ENCODE measurements at regions not wholly inside any gene's neighbourhood (a gene's known extent, or its start where the extent isn't known, plus 50 kb on each side); places are given as distances from the start of the nearest gene placed in this dataset.

DNA sequence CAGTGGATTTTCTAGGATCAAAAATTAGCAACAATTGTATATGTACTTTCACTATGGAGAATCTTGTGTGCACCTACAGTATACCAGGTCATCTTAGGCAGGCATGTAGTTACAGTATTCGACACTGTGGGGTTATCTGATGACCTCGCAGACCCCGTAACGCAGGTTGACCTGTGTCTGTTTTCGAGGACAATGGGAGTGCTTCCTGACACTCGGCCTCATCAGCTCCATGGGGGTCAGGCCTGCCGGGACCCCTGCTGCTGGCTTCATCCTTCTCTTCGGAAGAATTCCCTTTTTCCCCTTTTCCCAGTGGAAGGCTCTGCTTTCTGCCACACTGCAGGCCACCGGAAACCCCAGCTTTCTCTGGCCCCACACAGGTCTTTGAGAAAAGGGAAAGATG lies 102.8 kb upstream of the TMEM18 start:
- intact Hi-C loops (cut with micrococcal nuclease) = no loop called here
- H3K4me1 Mint-ChIP-seq (ENCODE audit: low read depth) = no peaks in the 10 kb centered on the region
- no peak overlapping the region for H3K4me3 Mint-ChIP-seq
- H3K9me3 Mint-ChIP-seq = no peaks in the 10 kb centered on the region
- H3K27me3 Mint-ChIP-seq (ENCODE audit: insufficient read depth) = no peaks in the 10 kb centered on the region
- no peak for DNase-seq (ENCODE audit: low spot score)
- no peaks in the 10 kb centered on the region for H3K36me3 Mint-ChIP-seq (ENCODE audit: low read depth)
- no peak overlapping the region for H3K27ac Mint-ChIP-seq

GRCh38 chr2:778731-779350 lies 101.6 kb upstream of the TMEM18 start:
- Mint-ChIP-seq H3K27me3 (ENCODE audit: insufficient read depth) (no peaks in the 10 kb centered on the region), H3K9me3 (no peaks in the 10 kb centered on the region), H3K4me1 (ENCODE audit: low read depth) (no peaks in the 10 kb centered on the region), H3K36me3 (ENCODE audit: low read depth) (no peaks in the 10 kb centered on the region), H3K4me3 (no peak overlapping the region), H3K27ac (no peak overlapping the region)
- DNase-seq (ENCODE audit: low spot score) = no peak
- intact Hi-C loops (cut with micrococcal nuclease) = no loop called here

GRCh38 chr2:777546-777945 lies 100.3 kb upstream of the TMEM18 start:
- Mint-ChIP-seq H3K27me3 (ENCODE audit: insufficient read depth) (no peaks in the 10 kb centered on the region), H3K4me3 (no peak overlapping the region), H3K36me3 (ENCODE audit: low read depth) (no peaks in the 10 kb centered on the region), H3K27ac (no peak overlapping the region), H3K4me1 (ENCODE audit: low read depth) (no peaks in the 10 kb centered on the region), H3K9me3 (no peaks in the 10 kb centered on the region)
- no peak for DNase-seq (ENCODE audit: low spot score)
- intact Hi-C loops (cut with micrococcal nuclease) = no loop called here

- H3K36me3 Mint-ChIP-seq (ENCODE audit: low read depth) = no peaks in the 10 kb centered on the region
- no peaks in the 10 kb centered on the region for H3K4me1 Mint-ChIP-seq (ENCODE audit: low read depth)
- H3K9me3 Mint-ChIP-seq = no peaks in the 10 kb centered on the region
- intact Hi-C loops (cut with micrococcal nuclease) = no loop called here
- H3K4me3 Mint-ChIP-seq = no peak overlapping the region
- H3K27me3 Mint-ChIP-seq (ENCODE audit: insufficient read depth) = no peaks in the 10 kb centered on the region
- no peak for DNase-seq (ENCODE audit: low spot score)
- H3K27ac Mint-ChIP-seq = no peak overlapping the region
Measured at GRCh38 chr2:777051-777450, 99.8 kb upstream of the TMEM18 start.

- H3K4me1 Mint-ChIP-seq (ENCODE audit: low read depth) = no peaks in the 10 kb centered on the region
- H3K9me3 Mint-ChIP-seq = no peaks in the 10 kb centered on the region
- intact Hi-C loops (cut with micrococcal nuclease) = no loop called here
- no peak for DNase-seq (ENCODE audit: low spot score)
- H3K27me3 Mint-ChIP-seq (ENCODE audit: insufficient read depth) = no peaks in the 10 kb centered on the region
- no peaks in the 10 kb centered on the region for H3K36me3 Mint-ChIP-seq (ENCODE audit: low read depth)
- H3K27ac Mint-ChIP-seq = no peak overlapping the region
- H3K4me3 Mint-ChIP-seq = no peak overlapping the region
Measured at GRCh38 chr2:776487-776886, 99.3 kb upstream of the TMEM18 start.

GRCh38 chr2:776038-776437 lies 98.8 kb upstream of the TMEM18 start:
- Mint-ChIP-seq H3K27ac (no peak overlapping the region), H3K9me3 (no peaks in the 10 kb centered on the region), H3K36me3 (ENCODE audit: low read depth) (no peaks in the 10 kb centered on the region), H3K27me3 (ENCODE audit: insufficient read depth) (no peaks in the 10 kb centered on the region), H3K4me3 (no peak overlapping the region), H3K4me1 (ENCODE audit: low read depth) (no peaks in the 10 kb centered on the region)
- DNase-seq (ENCODE audit: low spot score) = no peak
- intact Hi-C loops (cut with micrococcal nuclease) = no loop called here

- intact Hi-C loops (cut with micrococcal nuclease) = no loop called here
- no peaks in the 10 kb centered on the region for H3K36me3 Mint-ChIP-seq (ENCODE audit: low read depth)
- H3K4me1 Mint-ChIP-seq (ENCODE audit: low read depth) = peaks cover 8% of the 10 kb centered on the region
- H3K27ac Mint-ChIP-seq = no peak overlapping the region
- no peaks in the 10 kb centered on the region for H3K27me3 Mint-ChIP-seq (ENCODE audit: insufficient read depth)
- no peak overlapping the region for H3K4me3 Mint-ChIP-seq
- no peaks in the 10 kb centered on the region for H3K9me3 Mint-ChIP-seq
- no peak for DNase-seq (ENCODE audit: low spot score)
Measured at GRCh38 chr2:774436-774835, 97.2 kb upstream of the TMEM18 start.

- DNase-seq (ENCODE audit: low spot score) = no peak
- H3K27me3 Mint-ChIP-seq (ENCODE audit: insufficient read depth) = no peaks in the 10 kb centered on the region
- H3K4me1 Mint-ChIP-seq (ENCODE audit: low read depth) = peaks cover 8% of the 10 kb centered on the region
- intact Hi-C loops (cut with micrococcal nuclease) = no loop called here
- no peaks in the 10 kb centered on the region for H3K36me3 Mint-ChIP-seq (ENCODE audit: low read depth)
- H3K9me3 Mint-ChIP-seq = peaks cover 7% of the 10 kb centered on the region
- H3K4me3 Mint-ChIP-seq = no peak overlapping the region
- no peak overlapping the region for H3K27ac Mint-ChIP-seq
Measured at GRCh38 chr2:773256-774160, 96.3 kb upstream of the TMEM18 start.

- intact Hi-C loops (cut with micrococcal nuclease) = no loop called here
- no peaks in the 10 kb centered on the region for H3K27me3 Mint-ChIP-seq (ENCODE audit: insufficient read depth)
- no peak for DNase-seq (ENCODE audit: low spot score)
- no peak overlapping the region for H3K4me3 Mint-ChIP-seq
- peaks cover 8% of the 10 kb centered on the region for H3K4me1 Mint-ChIP-seq (ENCODE audit: low read depth)
- no peaks in the 10 kb centered on the region for H3K36me3 Mint-ChIP-seq (ENCODE audit: low read depth)
- H3K27ac Mint-ChIP-seq = no peak overlapping the region
- peaks cover 10% of the 10 kb centered on the region for H3K9me3 Mint-ChIP-seq
Measured at GRCh38 chr2:771538-771937, 94.3 kb upstream of the TMEM18 start.

GRCh38 chr2:770776-771175 lies 93.6 kb upstream of the TMEM18 start:
- no peak for DNase-seq (ENCODE audit: low spot score)
- Mint-ChIP-seq H3K9me3 (peaks cover 10% of the 10 kb centered on the region), H3K36me3 (ENCODE audit: low read depth) (no peaks in the 10 kb centered on the region), H3K4me3 (no peak overlapping the region), H3K27ac (no peak overlapping the region), H3K27me3 (ENCODE audit: insufficient read depth) (no peaks in the 10 kb centered on the region), H3K4me1 (ENCODE audit: low read depth) (peaks cover 8% of the 10 kb centered on the region)
- intact Hi-C loops (cut with micrococcal nuclease) = no loop called here

DNA sequence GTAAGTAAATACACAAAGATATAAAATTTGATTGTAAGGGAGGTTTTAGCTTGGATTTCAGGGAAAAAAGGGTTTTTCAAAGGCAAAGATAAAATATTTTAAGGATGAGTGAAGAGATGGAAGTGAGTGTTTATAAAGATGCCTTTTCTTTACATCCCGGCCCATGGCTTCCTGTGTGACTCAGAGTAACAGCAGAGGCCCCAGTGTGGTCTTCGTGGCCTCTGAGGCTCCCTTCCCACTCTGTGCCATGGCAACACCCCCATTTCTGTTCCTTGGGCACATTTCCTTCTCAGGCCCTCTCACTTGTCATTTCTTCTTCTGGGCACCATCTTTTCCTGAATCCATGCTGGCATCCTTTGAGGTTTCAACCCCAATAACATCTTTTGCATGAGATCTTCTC lies 92.6 kb upstream of the TMEM18 start:
- Mint-ChIP-seq H3K4me1 (ENCODE audit: low read depth) (peaks cover 8% of the 10 kb centered on the region), H3K4me3 (no peak overlapping the region), H3K9me3 (peaks cover 10% of the 10 kb centered on the region), H3K27ac (no peak overlapping the region), H3K36me3 (ENCODE audit: low read depth) (no peaks in the 10 kb centered on the region), H3K27me3 (ENCODE audit: insufficient read depth) (no peaks in the 10 kb centered on the region)
- intact Hi-C loops (cut with micrococcal nuclease) = no loop called here
- DNase-seq (ENCODE audit: low spot score) = no peak

DNA sequence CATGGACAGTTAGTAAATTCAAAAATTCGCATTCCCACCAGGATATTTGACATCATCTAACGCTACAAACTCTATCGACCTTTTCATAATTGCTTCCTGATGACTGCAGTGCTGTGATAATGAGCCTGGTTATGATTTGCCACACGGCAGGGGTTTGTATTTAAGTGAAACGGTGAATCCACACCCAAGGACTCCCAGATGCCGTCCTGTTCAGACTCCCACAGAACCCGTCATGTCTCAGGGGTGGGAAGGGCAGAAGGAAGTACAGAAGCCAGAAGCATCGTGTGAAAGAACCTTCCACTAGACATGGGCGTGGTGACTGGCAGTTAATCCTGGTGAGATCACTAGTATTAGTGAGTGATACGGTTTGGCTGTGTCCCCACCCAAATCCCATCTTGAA lies 91.2 kb upstream of the TMEM18 start:
- H3K9me3 Mint-ChIP-seq = peaks cover 10% of the 10 kb centered on the region
- H3K36me3 Mint-ChIP-seq (ENCODE audit: low read depth) = no peaks in the 10 kb centered on the region
- H3K4me1 Mint-ChIP-seq (ENCODE audit: low read depth) = peaks cover 8% of the 10 kb centered on the region
- H3K4me3 Mint-ChIP-seq = no peak overlapping the region
- intact Hi-C loops (cut with micrococcal nuclease) = no loop called here
- no peak overlapping the region for H3K27ac Mint-ChIP-seq
- no peak for DNase-seq (ENCODE audit: low spot score)
- H3K27me3 Mint-ChIP-seq (ENCODE audit: insufficient read depth) = no peaks in the 10 kb centered on the region

DNA sequence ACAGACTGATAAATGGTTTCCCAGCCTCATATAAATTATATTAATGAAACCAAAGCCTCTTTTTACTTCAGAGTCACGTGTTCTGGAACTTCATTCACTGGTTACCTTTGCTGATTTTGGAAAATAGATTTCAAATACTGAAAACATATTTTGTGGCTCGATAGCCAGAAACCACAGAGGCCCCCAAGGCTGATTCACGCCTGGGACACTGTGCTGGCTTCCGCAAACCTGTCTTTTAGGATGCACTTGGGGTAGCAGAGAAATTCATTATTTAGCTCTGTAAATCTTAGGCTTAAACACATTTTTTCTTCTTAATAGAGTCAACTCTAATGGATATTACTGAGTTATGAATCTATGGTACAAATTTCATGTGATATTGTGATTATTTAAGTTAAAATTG lies 90.7 kb upstream of the TMEM18 start:
- intact Hi-C loops (cut with micrococcal nuclease) = no loop called here
- peaks cover 8% of the 10 kb centered on the region for H3K4me1 Mint-ChIP-seq (ENCODE audit: low read depth)
- DNase-seq (ENCODE audit: low spot score) = no peak
- no peak overlapping the region for H3K4me3 Mint-ChIP-seq
- H3K27ac Mint-ChIP-seq = no peak overlapping the region
- H3K27me3 Mint-ChIP-seq (ENCODE audit: insufficient read depth) = no peaks in the 10 kb centered on the region
- H3K36me3 Mint-ChIP-seq (ENCODE audit: low read depth) = no peaks in the 10 kb centered on the region
- H3K9me3 Mint-ChIP-seq = peaks cover 10% of the 10 kb centered on the region
